LHCN-M2 (cell line): ENCODE measurements at regions not wholly inside any gene's neighbourhood (a gene's known extent, or its start where the extent isn't known, plus 50 kb on each side); places are given as distances from the start of the nearest gene placed in this dataset.
"Not testable (repeated sequence)": the region's sequence is repeated elsewhere in the genome, so short reads cannot be mapped to it uniquely, and the experiment has no call there.

Source experiments
- DNase-seq: peaks from one replicate; pipeline ENCODE4 v3.0.0-alpha.2; 2012; ENCODE audit warnings: low read depth

- no peak for DNase-seq
These were observed 109.0 kb upstream of the TAS2R1 start for GRCh38 chr5:9739135-9739534.

GRCh38 chr5:9737265-9737664, 107.1 kb upstream of the TAS2R1 start:
- DNase-seq = no peak

GRCh38 chr5:9733486-9733885, 103.3 kb upstream of the TAS2R1 start:
- DNase-seq = no peak

- DNase-seq = no peak
These were observed 101.0 kb upstream of the TAS2R1 start for GRCh38 chr5:9731159-9731558.

- no peak for DNase-seq
These were observed 98.1 kb upstream of the TAS2R1 start for GRCh38 chr5:9728261-9728660.

GRCh38 chr5:9726931-9727330, 96.8 kb upstream of the TAS2R1 start:
- no peak for DNase-seq

GRCh38 chr5:9725265-9725664, 95.1 kb upstream of the TAS2R1 start:
- DNase-seq = not testable (repeated sequence)

- no peak for DNase-seq
These were observed 94.6 kb upstream of the TAS2R1 start for GRCh38 chr5:9724707-9725106.

- DNase-seq = no peak
These were observed 92.5 kb upstream of the TAS2R1 start for GRCh38 chr5:9722601-9723180.

- DNase-seq = no peak
These were observed 91.0 kb upstream of the TAS2R1 start for GRCh38 chr5:9721161-9721560.

- no peak for DNase-seq
These were observed 90.2 kb upstream of the TAS2R1 start for GRCh38 chr5:9720361-9720760.

GRCh38 chr5:9716838-9717281, 86.7 kb upstream of the TAS2R1 start:
- DNase-seq = peak; percentile 20

GRCh38 chr5:9715891-9716335, 85.8 kb upstream of the TAS2R1 start:
- DNase-seq = peak; percentile 6

GRCh38 chr5:9713959-9714586, 83.9 kb upstream of the TAS2R1 start:
- DNase-seq = no peak

GRCh38 chr5:9713356-9713755, 83.2 kb upstream of the TAS2R1 start:
- no peak for DNase-seq

- no peak for DNase-seq
These were observed 82.8 kb upstream of the TAS2R1 start for GRCh38 chr5:9712911-9713310.

- peak; percentile 31 for DNase-seq
These were observed 82.4 kb upstream of the TAS2R1 start for GRCh38 chr5:9712506-9712905.

- no peak for DNase-seq
These were observed 79.9 kb upstream of the TAS2R1 start for GRCh38 chr5:9710069-9710468.

- DNase-seq = no peak
These were observed 77.7 kb upstream of the TAS2R1 start for GRCh38 chr5:9707732-9708462.

GRCh38 chr5:9699681-9700080, 69.5 kb upstream of the TAS2R1 start:
- DNase-seq = no peak

GRCh38 chr5:9698841-9699240, 68.7 kb upstream of the TAS2R1 start:
- DNase-seq = no peak

GRCh38 chr5:9698125-9698826, 68.1 kb upstream of the TAS2R1 start:
- peak; percentile 25 for DNase-seq
